ENCODE measurements at regions not wholly inside any gene's neighbourhood (a gene's known extent, or its start where the extent isn't known, plus 50 kb on each side); places are given as distances from the start of the nearest gene placed in this dataset.
A peak's percentile ranks its signal among the peaks of the same experiment; 100 is the strongest.
"Not testable (repeated sequence)": the region's sequence is repeated elsewhere in the genome, so short reads cannot be mapped to it uniquely, and the experiment has no call there.

DNA sequence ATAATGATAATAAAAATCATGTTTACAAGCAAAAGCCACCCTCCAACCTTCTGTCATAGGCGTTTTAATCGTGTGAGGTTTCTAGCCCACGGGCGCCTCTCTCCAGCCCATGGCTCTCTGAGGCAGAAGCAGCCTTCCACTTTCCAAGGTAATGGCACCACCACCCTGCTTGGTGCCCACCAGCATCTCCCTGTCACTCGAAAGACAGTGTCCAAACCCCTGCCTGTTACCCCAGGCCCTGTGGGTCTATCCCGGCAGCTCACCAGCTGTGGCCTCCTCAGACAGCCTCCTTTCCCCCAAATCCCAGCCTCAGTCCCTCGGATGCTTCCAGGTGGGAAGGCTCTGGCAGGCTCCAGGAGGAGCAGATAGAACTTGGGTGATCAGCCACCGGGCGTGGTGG, 123.8 kb upstream of the LPCAT1 start:
- TF ChIP-seq CTCF (conservative IDR thresholded peaks at IDR 0.05; ENCODE audit: low read depth, low read length), result no peak
- DNase-seq (ENCODE audit: low read depth), result no peak
- no peak overlapping the region for H3K4me3 ChIP-seq (ENCODE audit: low read depth, low read length)

DNA sequence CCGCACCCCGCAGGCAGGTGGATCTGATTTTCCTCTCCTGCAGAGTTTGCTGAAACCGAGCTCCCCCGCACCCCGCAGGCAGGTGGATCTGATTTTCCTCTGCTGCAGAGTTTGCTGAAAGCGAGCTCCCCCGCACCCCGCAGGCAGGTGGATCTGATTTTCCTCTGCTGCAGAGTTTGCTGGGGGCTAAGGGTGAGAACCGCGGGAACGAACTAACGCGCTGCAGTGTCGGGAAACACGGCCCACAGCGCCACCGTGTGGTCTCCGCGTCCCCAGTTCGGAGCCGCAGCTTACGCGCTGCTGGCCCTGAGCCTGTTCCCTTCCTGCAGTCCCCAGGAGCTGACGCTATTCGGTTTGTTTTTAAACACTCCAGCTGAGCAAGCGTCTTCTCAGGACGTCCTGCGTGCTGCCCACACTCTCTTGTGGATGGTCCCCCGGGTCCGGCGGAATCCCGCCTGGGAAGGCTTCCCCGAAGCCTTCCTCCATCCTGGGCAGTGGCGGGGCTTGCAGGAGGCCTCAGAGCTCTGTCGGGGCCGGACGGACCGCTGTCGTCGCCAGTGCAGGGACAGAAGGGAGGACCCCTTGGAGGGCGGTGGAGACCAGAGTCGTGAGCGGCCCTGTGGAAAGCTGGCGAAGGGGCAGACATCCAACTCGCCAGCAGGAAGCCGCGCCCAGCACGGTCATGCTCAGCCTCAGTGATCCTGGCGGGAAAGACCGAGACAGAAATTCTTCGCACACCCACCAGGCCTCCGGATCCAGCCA, 121.2 kb upstream of the LPCAT1 start:
- peak overlapping the region; percentile 41 for H3K4me3 ChIP-seq (ENCODE audit: low read depth, low read length)
- DNase-seq (ENCODE audit: low read depth), result no peak
- TF ChIP-seq CTCF (conservative IDR thresholded peaks at IDR 0.05; ENCODE audit: low read depth, low read length), result peak; percentile 74

- H3K4me3 ChIP-seq (ENCODE audit: low read depth, low read length); DNase-seq (ENCODE audit: low read depth): not testable (repeated sequence)
Observed at GRCh38 chr5:1644393-1644809, 120.6 kb upstream of the LPCAT1 start.

DNA sequence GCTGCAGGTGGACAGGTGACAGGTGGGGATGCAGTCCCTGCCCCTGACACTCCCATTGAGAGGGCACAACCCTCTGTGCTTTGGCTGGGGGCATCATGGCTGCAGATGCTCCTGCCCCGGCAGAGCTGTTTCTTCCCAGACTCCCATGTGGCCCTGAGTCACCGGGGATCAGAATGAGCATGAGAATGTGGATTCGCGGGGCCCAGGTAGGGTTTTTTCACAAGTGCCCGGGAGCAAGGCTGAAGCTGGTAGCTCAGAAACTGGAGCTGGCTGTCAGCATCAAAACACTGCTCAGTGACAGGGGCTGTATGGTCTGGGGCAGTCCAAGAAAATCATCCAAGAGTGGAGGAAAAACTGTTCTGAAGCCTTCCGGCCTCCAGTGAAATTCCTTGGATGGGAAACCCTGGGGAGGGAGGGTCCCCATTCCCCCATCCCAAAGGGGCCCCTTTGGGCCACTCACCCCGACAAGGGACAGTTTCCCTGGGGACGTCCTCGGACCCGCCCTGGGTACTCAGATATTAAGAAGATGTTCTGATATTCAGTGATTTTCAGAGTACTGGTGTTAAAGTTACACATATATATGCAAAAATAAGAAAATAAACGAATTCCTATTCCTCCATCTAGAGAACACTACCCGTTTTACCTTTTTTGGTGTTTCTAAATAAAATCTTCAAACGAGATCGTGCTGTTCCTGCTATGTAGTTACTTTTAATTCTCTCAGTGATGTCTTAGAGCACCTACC, 120.1 kb upstream of the LPCAT1 start:
- DNase-seq (ENCODE audit: low read depth), result no peak
- TF ChIP-seq CTCF (conservative IDR thresholded peaks at IDR 0.05; ENCODE audit: low read depth, low read length), result no peak
- no peak overlapping the region for H3K4me3 ChIP-seq (ENCODE audit: low read depth, low read length)

DNA sequence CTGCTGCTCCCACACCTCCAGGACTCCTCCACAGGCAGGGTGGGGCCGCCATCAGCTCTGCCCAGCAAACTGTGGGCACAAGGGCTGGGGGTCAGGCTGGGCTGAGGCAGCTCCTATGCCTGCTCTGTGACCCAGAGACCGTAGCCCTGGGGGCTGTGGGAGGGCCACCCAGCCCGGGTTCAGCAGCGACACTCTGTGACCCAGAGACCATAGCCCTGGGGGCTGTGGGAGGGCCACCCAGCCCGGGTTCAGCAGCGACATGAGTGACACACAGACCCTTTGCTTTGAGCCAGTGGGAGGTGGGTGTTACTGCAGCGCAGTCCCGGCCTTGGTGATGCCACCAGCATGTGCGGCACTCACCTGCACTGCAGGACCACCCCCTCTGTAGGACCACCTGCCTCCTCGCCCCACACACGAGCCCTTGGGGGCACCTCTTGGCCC, 118.9 kb upstream of the LPCAT1 start:
- no peak overlapping the region for H3K4me3 ChIP-seq (ENCODE audit: low read depth, low read length)
- no peak for TF ChIP-seq CTCF (conservative IDR thresholded peaks at IDR 0.05; ENCODE audit: low read depth, low read length)
- DNase-seq (ENCODE audit: low read depth), result no peak

DNA sequence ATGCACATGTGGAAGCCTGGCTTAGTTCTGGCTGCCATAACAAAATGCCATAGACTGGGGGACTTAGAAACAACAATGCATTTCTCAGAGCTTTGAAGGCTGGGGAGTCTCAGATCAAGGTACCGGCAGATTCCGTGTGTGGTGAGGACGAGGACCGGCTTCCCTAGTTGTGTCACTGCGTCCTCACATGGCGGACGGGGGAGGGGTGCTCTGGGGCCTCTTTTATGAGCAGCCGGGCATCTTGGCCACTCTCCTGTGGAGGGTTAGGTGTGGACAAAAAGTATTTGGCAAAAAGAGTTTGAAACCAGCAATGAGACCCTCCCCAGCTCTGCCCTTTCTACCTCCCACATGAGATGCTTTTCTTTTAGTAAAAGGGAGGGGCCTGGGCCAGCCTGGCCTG, 118.5 kb upstream of the LPCAT1 start:
- H3K4me3 ChIP-seq (ENCODE audit: low read depth, low read length), result no peak overlapping the region
- DNase-seq (ENCODE audit: low read depth), result no peak
- no peak for TF ChIP-seq CTCF (conservative IDR thresholded peaks at IDR 0.05; ENCODE audit: low read depth, low read length)

GRCh38 chr5:1641560-1642166, 117.9 kb upstream of the LPCAT1 start:
- peak overlapping the region; percentile 16 for H3K4me3 ChIP-seq (ENCODE audit: low read depth, low read length)
- TF ChIP-seq CTCF (conservative IDR thresholded peaks at IDR 0.05; ENCODE audit: low read depth, low read length), result peak; percentile 99
- peak; percentile 65 for DNase-seq (ENCODE audit: low read depth)
